B cell (primary cell): ENCODE measurements at regions not wholly inside any gene's neighbourhood (a gene's known extent, or its start where the extent isn't known, plus 50 kb on each side); places are given as distances from the start of the nearest gene placed in this dataset.

Source experiments
- CTCF ChIP-seq: fragments of 200-600 bp; IDR thresholded peaks from one replicate; pipeline ENCODE4 v1.8.0; 2022; ENCODE audit warnings: antibody characterized with exemption, mild to moderate bottlenecking
- EZH2 ChIP-seq: IDR thresholded peaks from 2 replicates; pipeline ENCODE4 v1.6.1; 2012; ENCODE audit warnings: borderline replicate concordance, low read depth, mild to moderate bottlenecking, moderate library complexity, low read length; ENCODE audit not compliant: insufficient read depth, poor library complexity, severe bottlenecking

DNA sequence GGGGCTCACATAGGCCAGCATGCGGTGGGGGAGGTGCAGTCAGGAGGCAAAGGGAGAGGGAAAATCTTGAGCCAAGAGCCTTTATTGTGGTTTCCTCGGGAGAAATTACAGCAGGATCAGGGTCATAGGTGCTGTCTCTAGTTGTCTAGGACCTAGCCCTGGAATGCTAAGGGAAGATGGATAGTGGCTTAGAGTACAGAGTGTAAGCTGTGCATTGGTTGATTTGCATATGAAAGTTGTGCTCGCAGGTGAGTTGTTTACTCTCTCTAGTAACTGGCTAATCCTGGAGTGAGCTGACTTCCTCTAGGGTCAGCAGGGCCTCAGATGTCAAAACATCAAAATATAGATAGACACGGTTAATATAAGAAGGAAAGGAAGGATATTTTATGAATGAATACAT is 877.7 kb downstream of the TLE4 start:
- TF ChIP-seq CTCF (no peak), EZH2 (no peak)
